BJ (cell line): ENCODE measurements at regions not wholly inside any gene's neighbourhood (a gene's known extent, or its start where the extent isn't known, plus 50 kb on each side); places are given as distances from the start of the nearest gene placed in this dataset.

Source experiments
- CTCF ChIA-PET: fragments of 350-600 bp; formaldehyde crosslinking; extraction: SDS; loops from one replicate; lab custom pipeline; 2021; ENCODE audit warnings: antibody characterized with exemption, inconsistent platforms; lab: Yijun Ruan, JAX
- POLR2A ChIA-PET: fragments of 300-600 bp; sonication (Branson Sonifier 250); formaldehyde crosslinking; extraction: SDS; loops from one replicate; lab custom pipeline; 2021; ENCODE audit warnings: antibody characterized with exemption; lab: Charles Lee
- DNase-seq: peaks from one replicate; pipeline ENCODE4 v3.0.0-alpha.2; 2011; ENCODE audit warnings: low read depth
- H3K27me3 ChIP-seq: 2 replicates; pipeline ENCODE4 v1.6.0; 2011; ENCODE audit warnings: low read length; ENCODE audit not compliant: control insufficient read depth, insufficient read depth
- H3K36me3 ChIP-seq: 2 replicates; pipeline ENCODE4 v1.5.1; 2011; ENCODE audit warnings: low read length; ENCODE audit not compliant: control insufficient read depth, insufficient read depth
- H3K4me3 ChIP-seq: 2 replicates; pipeline ENCODE4 v1.5.1; 2011; ENCODE audit warnings: low read depth, mild to moderate bottlenecking, control low read depth, low read length
- CTCF ChIP-seq: IDR thresholded peaks from 2 replicates; pipeline ENCODE4 v1.5.1; 2011; ENCODE audit warnings: low read depth, mild to moderate bottlenecking, control low read depth, inconsistent platforms, low read length, moderate library complexity; ENCODE audit not compliant: insufficient read depth

GRCh38 chr21:16473988-16474387 lies 744.2 kb downstream of the USP25 start:
- no peak for DNase-seq
- Histone ChIP-seq H3K27me3 (no peaks in the 10 kb centered on the region), H3K36me3 (no peaks in the 10 kb centered on the region), H3K4me3 (no peak overlapping the region)
- no peak for TF ChIP-seq CTCF
- ChIA-PET POLR2A (no interaction called here), CTCF (no interaction called here)

GRCh38 chr21:16476056-16476825 lies 746.5 kb downstream of the USP25 start:
- TF ChIP-seq CTCF = no peak
- CTCF ChIA-PET = interaction anchor here (1.5 kb wide), 1 partner anchor 10 kb away, joined by 4 read pairs; no protein-coding TSS in a partner anchor
- Histone ChIP-seq H3K27me3 (no peaks in the 10 kb centered on the region), H3K4me3 (no peak overlapping the region), H3K36me3 (no peaks in the 10 kb centered on the region)
- POLR2A ChIA-PET = interaction anchor here (0.7 kb wide), 1 partner anchor 14 kb away, joined by 5 read pairs; no protein-coding TSS in a partner anchor
- DNase-seq = no peak

- H3K36me3 ChIP-seq = no peaks in the 10 kb centered on the region
- ChIA-PET POLR2A (no interaction called here), CTCF (no interaction called here)
- no peaks in the 10 kb centered on the region for H3K27me3 ChIP-seq
- no peak for TF ChIP-seq CTCF
- no peak for DNase-seq
- no peak overlapping the region for H3K4me3 ChIP-seq
Observed at GRCh38 chr21:16488042-16488441, 758.3 kb downstream of the USP25 start.

- DNase-seq = no peak
- CTCF ChIA-PET = no interaction called here
- H3K36me3 ChIP-seq = no peaks in the 10 kb centered on the region
- TF ChIP-seq CTCF = no peak
- H3K27me3 ChIP-seq = no peaks in the 10 kb centered on the region
- POLR2A ChIA-PET = no interaction called here
- no peak overlapping the region for H3K4me3 ChIP-seq
Observed at GRCh38 chr21:16492356-16492755, 762.6 kb downstream of the USP25 start.

GRCh38 chr21:16492892-16493291 lies 763.1 kb downstream of the USP25 start:
- ChIA-PET POLR2A (no interaction called here), CTCF (no interaction called here)
- no peak overlapping the region for H3K4me3 ChIP-seq
- no peak for DNase-seq
- no peaks in the 10 kb centered on the region for H3K36me3 ChIP-seq
- no peak for TF ChIP-seq CTCF
- H3K27me3 ChIP-seq = no peaks in the 10 kb centered on the region
